HK-2 (cell line): ENCODE measurements at regions not wholly inside any gene's neighbourhood (a gene's known extent, or its start where the extent isn't known, plus 50 kb on each side); places are given as distances from the start of the nearest gene placed in this dataset.

Experiments used
- DNase-seq: peaks from one replicate; pipeline ENCODE4 v3.0.0-alpha.2; 2018; ENCODE audit not compliant: unreplicated experiment

DNA sequence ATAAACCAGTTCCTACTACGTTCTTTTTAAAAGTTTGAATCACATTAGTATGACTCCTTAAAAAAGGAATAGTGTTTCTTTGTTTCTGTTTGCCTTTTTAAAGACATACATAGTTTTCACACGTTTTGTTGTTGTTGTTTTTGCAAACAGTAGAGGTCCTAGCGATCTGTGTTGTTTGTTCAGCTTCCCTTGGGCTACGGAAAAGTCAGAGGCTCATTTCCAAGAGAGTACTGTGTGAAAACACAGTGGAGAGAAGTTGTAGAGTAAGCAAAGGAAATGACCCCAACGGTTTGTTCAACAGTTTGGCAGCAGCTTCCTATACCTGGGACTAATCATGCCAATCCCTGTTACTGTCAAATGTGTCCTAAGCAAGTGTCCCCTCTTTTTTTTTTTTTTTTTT lies 87.1 kb upstream of the STEAP1 start:
- no peak for DNase-seq

DNA sequence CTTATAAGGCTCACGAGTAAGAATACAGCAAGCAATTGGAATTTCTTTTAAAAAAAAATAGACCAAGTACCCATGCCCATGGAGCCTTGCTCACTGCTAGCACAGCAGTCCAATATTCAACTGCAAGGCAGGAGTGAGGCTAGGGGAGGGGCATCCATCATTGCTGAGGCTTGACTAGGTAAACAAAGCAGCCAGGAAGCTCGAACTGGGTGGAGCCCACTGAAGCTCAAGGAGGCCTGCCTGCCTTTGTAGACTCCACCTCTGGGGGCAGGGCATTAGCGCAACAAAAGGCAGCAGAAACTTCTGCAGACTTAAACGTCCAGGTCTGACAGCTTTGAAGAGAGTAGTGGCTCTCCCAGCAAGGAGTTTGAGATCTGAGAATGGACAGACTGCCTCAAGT lies 84.0 kb upstream of the STEAP1 start:
- DNase-seq: peak; percentile 8

DNA sequence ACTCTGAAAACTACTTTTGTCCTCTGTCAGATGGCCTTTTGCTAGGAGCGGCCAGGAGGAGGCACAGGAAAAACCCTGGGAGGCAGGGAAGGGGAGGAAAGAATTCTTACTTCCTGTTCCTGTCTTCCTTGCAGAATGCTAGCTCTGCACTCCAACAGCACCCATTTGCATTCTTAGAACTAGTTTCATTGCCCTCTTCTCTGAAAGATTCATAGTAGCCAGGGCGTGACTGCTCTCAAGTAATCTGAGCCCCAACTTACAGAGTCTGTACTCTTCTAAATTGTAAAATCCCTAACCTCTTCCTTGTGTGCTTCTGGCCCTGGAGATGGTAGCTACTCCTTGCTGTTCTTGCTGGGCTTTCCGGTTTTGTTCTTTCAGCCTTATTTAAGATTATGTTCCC lies 75.3 kb upstream of the STEAP1 start:
- DNase-seq: no peak

DNA sequence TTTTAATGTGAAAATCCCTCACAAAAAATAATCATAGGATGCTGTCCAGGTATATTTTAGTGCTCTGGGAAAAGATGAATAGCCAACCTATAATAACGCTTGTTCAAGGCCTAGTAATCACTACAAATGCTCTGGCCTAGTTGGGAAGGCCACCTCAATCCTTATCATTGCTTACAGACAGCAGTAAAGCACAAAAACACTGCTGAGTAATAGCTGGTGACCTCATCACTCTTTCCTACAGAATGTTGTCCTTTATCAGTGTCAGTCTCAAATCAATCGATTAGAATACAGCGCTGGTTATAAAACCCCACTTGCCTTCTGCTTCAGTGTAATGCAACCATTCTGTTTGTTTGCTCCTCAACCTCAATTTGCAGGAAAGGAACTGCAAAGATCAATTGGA lies 72.6 kb upstream of the STEAP1 start:
- no peak for DNase-seq

DNA sequence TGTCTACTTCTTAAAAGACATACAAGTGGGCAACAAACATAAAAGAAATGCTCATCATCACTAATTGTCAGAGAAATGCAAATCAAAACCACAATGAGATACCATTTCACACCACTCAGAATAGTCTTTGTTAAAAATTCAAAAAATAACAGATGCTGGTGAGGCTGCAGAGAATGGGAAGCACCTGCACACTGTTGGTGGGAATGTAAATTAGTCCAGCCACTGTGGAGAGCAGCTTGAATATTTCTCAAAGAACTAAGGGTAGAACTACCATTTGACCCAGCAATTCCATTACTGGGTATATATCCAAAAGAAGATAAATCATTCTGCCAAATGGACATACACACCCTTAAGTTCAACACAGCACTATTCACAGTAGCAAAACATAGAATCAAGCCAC lies 61.8 kb upstream of the STEAP1 start:
- no peak for DNase-seq

DNA sequence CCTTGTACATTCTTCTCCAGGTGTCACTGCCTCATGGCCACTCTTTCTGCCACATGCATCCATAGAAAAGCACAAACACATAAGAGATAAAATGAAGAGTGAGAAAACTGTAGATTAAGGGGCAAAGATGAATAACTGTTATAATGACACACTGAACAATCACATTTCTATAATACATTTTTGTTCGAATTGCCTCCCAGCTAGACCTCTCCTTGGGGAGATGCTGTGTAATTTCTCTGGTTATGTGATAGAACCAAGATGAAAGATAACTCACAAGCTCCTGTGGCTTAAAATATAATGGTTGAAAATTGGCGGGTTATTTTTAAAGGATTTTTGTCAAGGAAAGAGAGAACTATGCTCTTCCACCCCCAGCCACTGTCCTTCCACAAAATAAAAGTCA lies 60.2 kb upstream of the STEAP1 start:
- no peak for DNase-seq
